ENCODE measurements at regions not wholly inside any gene's neighbourhood (a gene's known extent, or its start where the extent isn't known, plus 50 kb on each side); places are given as distances from the start of the nearest gene placed in this dataset.

GRCh38 chr12:63294327-63294632, 143.3 kb upstream of the AVPR1A start:
- no peak for DNase-seq
- peak in 1 of 2 donors; percentile 40 for ATAC-seq
- intact Hi-C loops (cut with DNase I) = no loop called here

- intact Hi-C loops (cut with DNase I) = no loop called here
- DNase-seq (no peak), ATAC-seq (peak in 1 of 2 donors; percentile 29)
These were observed 141.6 kb upstream of the AVPR1A start for GRCh38 chr12:63292471-63293221.

- ATAC-seq (no peak), DNase-seq (no peak)
- intact Hi-C loops (cut with DNase I) = loop anchor here in 1 of 2 donors (5.0 kb wide), 1 partner anchor 174 kb away; no protein-coding TSS in a partner anchor
These were observed 125.8 kb upstream of the AVPR1A start for GRCh38 chr12:63276537-63277365.

GRCh38 chr12:63266988-63267387, 116.0 kb upstream of the AVPR1A start:
- ATAC-seq = no peak
- intact Hi-C loops (cut with DNase I) = no loop called here
- no peak for DNase-seq

GRCh38 chr12:63264629-63265028, 113.6 kb upstream of the AVPR1A start:
- intact Hi-C loops (cut with DNase I) = no loop called here
- DNase-seq (no peak), ATAC-seq (no peak)

- DNase-seq = no peak
- ATAC-seq = no peak
- intact Hi-C loops (cut with DNase I) = no loop called here
These were observed 99.5 kb upstream of the AVPR1A start for GRCh38 chr12:63250486-63250885.

- intact Hi-C loops (cut with DNase I) = no loop called here
- ATAC-seq (no peak), DNase-seq (no peak)
These were observed 87.9 kb upstream of the AVPR1A start for GRCh38 chr12:63238892-63239291.

GRCh38 chr12:63232896-63233295, 81.9 kb upstream of the AVPR1A start:
- intact Hi-C loops (cut with DNase I) = no loop called here
- no peak for DNase-seq
- no peak for ATAC-seq

- ATAC-seq (no peak), DNase-seq (no peak)
- intact Hi-C loops (cut with DNase I) = no loop called here
These were observed 77.9 kb upstream of the AVPR1A start for GRCh38 chr12:63228853-63229252.

- no peak for ATAC-seq
- intact Hi-C loops (cut with DNase I) = no loop called here
- DNase-seq = no peak
These were observed 75.9 kb upstream of the AVPR1A start for GRCh38 chr12:63226792-63227463.

- DNase-seq (no peak), ATAC-seq (no peak)
- intact Hi-C loops (cut with DNase I) = no loop called here
These were observed 73.4 kb upstream of the AVPR1A start for GRCh38 chr12:63224396-63224795.

GRCh38 chr12:63223128-63223527, 72.1 kb upstream of the AVPR1A start:
- ATAC-seq = no peak
- intact Hi-C loops (cut with DNase I) = no loop called here
- DNase-seq = no peak

GRCh38 chr12:63222582-63222981, 71.6 kb upstream of the AVPR1A start:
- ATAC-seq (no peak), DNase-seq (no peak)
- intact Hi-C loops (cut with DNase I) = no loop called here

- peak in 1 of 2 donors; percentile 78 for ATAC-seq
- no peak for DNase-seq
- intact Hi-C loops (cut with DNase I) = no loop called here
These were observed 69.9 kb upstream of the AVPR1A start for GRCh38 chr12:63220921-63221320.

- no peak for DNase-seq
- ATAC-seq = no peak
- intact Hi-C loops (cut with DNase I) = no loop called here
These were observed 61.3 kb upstream of the AVPR1A start for GRCh38 chr12:63212316-63212715.

- intact Hi-C loops (cut with DNase I) = no loop called here
- ATAC-seq = no peak
- no peak for DNase-seq
These were observed 58.0 kb upstream of the AVPR1A start for GRCh38 chr12:63208956-63209355.

- no peak for DNase-seq
- ATAC-seq = peak in 1 of 2 donors; percentile 53
- intact Hi-C loops (cut with DNase I) = no loop called here
These were observed 55.9 kb upstream of the AVPR1A start for GRCh38 chr12:63206909-63207308.

- intact Hi-C loops (cut with DNase I) = no loop called here
These were observed 55.5 kb upstream of the AVPR1A start for GRCh38 chr12:63206494-63206893.

More at GRCh38 chr12:63206494-63206893, 55.5 kb upstream of the AVPR1A start:
- no peak for DNase-seq
- no peak for ATAC-seq

All from left cardiac atrium (tissue), 4 donors.